IMR-90 (cell line): ENCODE measurements at regions not wholly inside any gene's neighbourhood (a gene's known extent, or its start where the extent isn't known, plus 50 kb on each side); places are given as distances from the start of the nearest gene placed in this dataset.

Source experiments
- ATAC-seq: fragments of 200-7000 bp; cut with Tn5 transposase; 2 replicates; pipeline ENCODE4 v1.9.1; 2020; ENCODE audit warnings: low read depth, mild to moderate bottlenecking, moderate library complexity
- BruUV-seq: library from RNA; stranded (reverse); fragments of 400-500 nt; replicated peaks from 2 replicates; lab custom pipeline; 2021; lab: Mats Ljungman, UMichigan
- CTCF ChIA-PET: fragments of 300-600 bp; formaldehyde crosslinking; extraction: SDS; loops from one replicate; lab custom pipeline; 2021; ENCODE audit warnings: antibody characterized with exemption; lab: Yijun Ruan, JAX
- POLR2A ChIA-PET: fragments of 300-600 bp; sonication (Branson Sonifier 250); formaldehyde crosslinking; loops from one replicate; lab custom pipeline; 2022; ENCODE audit warnings: antibody characterized with exemption; ENCODE audit not compliant: unreplicated experiment; lab: Charles Lee
- DNase-seq: peaks from one replicate; pipeline ENCODE4 v3.0.0; 2013
- H2AFZ ChIP-seq: replicated peaks from 2 replicates; pipeline ENCODE3; 2013; ENCODE audit warnings: low read length, mild to moderate bottlenecking; ENCODE audit not compliant: poor library complexity
- H2AK5ac ChIP-seq: 2 replicates; pipeline ENCODE4 v1.6.1; 2013; ENCODE audit warnings: low read depth, low read length, inconsistent platforms
- H2AK9ac ChIP-seq: replicated peaks from 2 replicates; pipeline ENCODE3; 2013; ENCODE audit warnings: mild to moderate bottlenecking, low read depth, low read length, moderate library complexity; ENCODE audit not compliant: poor library complexity
- H2BK120ac ChIP-seq: 2 replicates; pipeline ENCODE4 v1.6.1; 2013; ENCODE audit warnings: low read depth, low read length, inconsistent platforms
- H2BK15ac ChIP-seq: 3 replicates; pipeline ENCODE4 v1.6.1; 2013; ENCODE audit warnings: low read depth, low read length, inconsistent platforms
- H2BK20ac ChIP-seq: 2 replicates; pipeline ENCODE4 v1.6.1; 2013; ENCODE audit warnings: low read depth, mild to moderate bottlenecking, inconsistent platforms, low read length, moderate library complexity
- H2BK5ac ChIP-seq: 2 replicates; pipeline ENCODE4 v1.6.1; 2013; ENCODE audit warnings: mild to moderate bottlenecking, low read depth, low read length, inconsistent platforms; ENCODE audit not compliant: poor library complexity, severe bottlenecking
- H3K14ac ChIP-seq: replicated peaks from 2 replicates; pipeline ENCODE4 v1.6.1; 2013; ENCODE audit warnings: low read depth, low read length, inconsistent platforms
- H3K18ac ChIP-seq: 2 replicates; pipeline ENCODE4 v1.6.1; 2013; ENCODE audit warnings: low read depth, low read length, control low read depth
- H3K23ac ChIP-seq: 2 replicates; pipeline ENCODE4 v1.6.1; 2013; ENCODE audit warnings: low read depth, low read length, inconsistent platforms
- H3K27ac ChIP-seq: 2 replicates; pipeline ENCODE4 v1.5.1; 2013; ENCODE audit warnings: mild to moderate bottlenecking, control low read depth, low read length; ENCODE audit not compliant: insufficient read depth
- H3K27me3 ChIP-seq: 2 replicates; pipeline ENCODE4 v1.6.1; 2013; ENCODE audit warnings: low read length; ENCODE audit not compliant: control insufficient read depth, insufficient read depth
- H3K36me3 ChIP-seq: 2 replicates; pipeline ENCODE4 v1.6.1; 2013; ENCODE audit warnings: low read length, mixed read lengths; ENCODE audit not compliant: control insufficient read depth, insufficient read depth
- H3K4ac ChIP-seq: 2 replicates; pipeline ENCODE4 v1.6.1; 2013; ENCODE audit warnings: low read depth, low read length, inconsistent platforms
- H3K4me1 ChIP-seq: 2 replicates; pipeline ENCODE4 v1.6.1; 2013; ENCODE audit warnings: low read length, mixed read lengths; ENCODE audit not compliant: control insufficient read depth, insufficient read depth
- H3K4me2 ChIP-seq: 2 replicates; pipeline ENCODE4 v1.6.1; 2013; ENCODE audit warnings: low read depth, mild to moderate bottlenecking, control low read depth, low read length, moderate library complexity
- H3K4me3 ChIP-seq: 2 replicates; pipeline ENCODE4 v1.5.1; 2013; ENCODE audit warnings: low read depth, mild to moderate bottlenecking, control low read depth, low read length, moderate library complexity; ENCODE audit not compliant: insufficient read depth
- H3K56ac ChIP-seq: 2 replicates; pipeline ENCODE4 v1.6.1; 2013; ENCODE audit warnings: low read length, inconsistent platforms; ENCODE audit not compliant: insufficient read depth; ENCODE audit errors: extremely low read depth
- H3K79me1 ChIP-seq, 2 experiments: 2 replicates each; pipeline ENCODE4 v1.6.1; 2013; ENCODE audit warnings: low read length in 2 of 2, inconsistent platforms in 1 of 2, low read depth in 1 of 2
- H3K9ac ChIP-seq: 2 replicates; pipeline ENCODE4 v1.6.1; 2013; ENCODE audit warnings: low read depth, low read length, control low read depth
- H3K9me1 ChIP-seq: 2 replicates; pipeline ENCODE4 v1.6.1; 2013; ENCODE audit warnings: low read length, inconsistent platforms; ENCODE audit not compliant: insufficient read depth
- H3K9me3 ChIP-seq: 2 replicates; pipeline ENCODE4 v1.6.1; 2013; ENCODE audit warnings: low read length; ENCODE audit not compliant: control insufficient read depth, insufficient read depth
- H4K20me1 ChIP-seq: 2 replicates; pipeline ENCODE4 v1.6.1; 2013; ENCODE audit warnings: low read length, inconsistent platforms; ENCODE audit not compliant: insufficient read depth
- H4K5ac ChIP-seq: 2 replicates; pipeline ENCODE4 v1.6.1; 2013; ENCODE audit warnings: mild to moderate bottlenecking, low read depth, low read length, control low read depth
- H4K8ac ChIP-seq, 2 experiments: 2 replicates each; pipeline ENCODE4 v1.6.1; 2013; ENCODE audit warnings: low read depth in 2 of 2, low read length in 2 of 2, control low read depth in 1 of 2, inconsistent platforms in 1 of 2
- H4K91ac ChIP-seq: 2 replicates; pipeline ENCODE4 v1.6.1; 2013; ENCODE audit warnings: low read depth, low read length, inconsistent platforms; ENCODE audit not compliant: insufficient read depth
- BHLHE40 ChIP-seq: fragments of 150-350 bp; IDR thresholded peaks from 2 replicates; pipeline ENCODE4 v1.6.1; 2016; ENCODE audit warnings: mild to moderate bottlenecking, low read depth, low read length
- CHD1 ChIP-seq: IDR thresholded peaks from 2 replicates; pipeline ENCODE4 v1.6.1; 2012; ENCODE audit warnings: low read depth, low read length, improper control_type of control experiment
- CTCF ChIP-seq: conservative IDR thresholded peaks from 2 replicates; pipeline ENCODE4 v1.5.1; 2012; ENCODE audit warnings: mild to moderate bottlenecking, low read depth, low read length, improper control_type of control experiment
- FOS ChIP-seq: fragments of 150-350 bp; IDR thresholded peaks from 2 replicates; pipeline ENCODE4 v1.6.1; 2016; ENCODE audit warnings: low read depth, low read length
- MAFK ChIP-seq: IDR thresholded peaks from 2 replicates; pipeline ENCODE4 v1.6.1; 2012; ENCODE audit warnings: low read depth, low read length, improper control_type of control experiment
- MAZ ChIP-seq: IDR thresholded peaks from 2 replicates; pipeline ENCODE4 v1.6.1; 2012; ENCODE audit warnings: low read depth, mild to moderate bottlenecking, low read length, improper control_type of control experiment, moderate library complexity, borderline replicate concordance
- RAD21 ChIP-seq: IDR thresholded peaks from 2 replicates; pipeline ENCODE4 v1.6.1; 2012; ENCODE audit warnings: low read length, improper control_type of control experiment
- RCOR1 ChIP-seq: IDR thresholded peaks from 2 replicates; pipeline ENCODE4 v1.6.1; 2012; ENCODE audit warnings: mild to moderate bottlenecking, low read length, improper control_type of control experiment; ENCODE audit not compliant: insufficient replicate concordance
- RFX5 ChIP-seq: IDR thresholded peaks from 2 replicates; pipeline ENCODE4 v1.8.0; 2012; ENCODE audit warnings: low read depth, mild to moderate bottlenecking, low read length, moderate library complexity
- SMC3 ChIP-seq: fragments of 150-350 bp; IDR thresholded peaks from 2 replicates; pipeline ENCODE4 v1.6.1; 2016; ENCODE audit warnings: low read depth, mild to moderate bottlenecking, antibody characterized with exemption, low read length, moderate library complexity
- USF2 ChIP-seq: fragments of 150-350 bp; IDR thresholded peaks from 2 replicates; pipeline ENCODE4 v1.6.1; 2017; ENCODE audit warnings: mild to moderate bottlenecking, antibody characterized with exemption, low read length, low read depth
- WGBS, 2 experiments: methylation state at CpG; one replicate each; pipeline versions ENCODE4 v1.1.5 to v1.1.7; 2013; ENCODE audit warnings: missing lambda C conversion rate in 2 of 2; ENCODE audit not compliant: insufficient read length in 1 of 2; ENCODE audit errors: extremely low coverage in 2 of 2; 5-methylcytosine and 5-hydroxymethylcytosine counted together
- dilution Hi-C: fragments of 300-500 bp; cut with HindIII; formaldehyde crosslinking; loops from one replicate; pipeline ENCODE4 v1.14.3; 2018; ENCODE audit warnings: low sequenced_read_pairs; ENCODE audit not compliant: unreplicated experiment
- in situ Hi-C: fragments of 300-500 bp; cut with MboI; formaldehyde crosslinking; loops from 3 replicates; pipeline ENCODE4 v1.14.3; 2019; ENCODE audit warnings: low sequenced_read_pairs, inconsistent platforms, mixed read lengths
- intact Hi-C: fragments of 100-400 bp; cut with micrococcal nuclease; formaldehyde crosslinking; loops from 2 replicates; pipeline ENCODE4 v1.10.0; 2022

- WGBS, 2 experiments: 3% methylated on average over 6 of the region's 12 CpGs; no CpG with 5 or more reads in 1 of the 2 experiments
- Histone ChIP-seq H2BK5ac (peak overlapping the region; percentile 89), H3K4ac (peak overlapping the region; percentile 89), H3K36me3 (no peaks in the 10 kb centered on the region), H3K79me1 (no peaks in the 10 kb centered on the region), H2AK5ac (peak overlapping the region; percentile 92), H4K91ac (peak overlapping the region; percentile 89), H3K23ac (peak overlapping the region; percentile 75), H3K9me1 (peaks cover 22% of the 10 kb centered on the region), H3K14ac (peak overlapping the region; percentile 78), H4K8ac (peak overlapping the region; percentile 59 to 81; a peak in 3 of 4 replicates), H3K27me3 (no peaks in the 10 kb centered on the region), H3K18ac (peak overlapping the region; percentile 31), H2AFZ (peak overlapping the region; percentile 77), H3K56ac (peak overlapping the region; percentile 64), H4K5ac (peak overlapping the region; percentile 26), H3K27ac (peak overlapping the region; percentile 72), H4K20me1 (no peaks in the 10 kb centered on the region), H3K4me2 (peak overlapping the region; percentile 45), H3K4me1 (peaks cover 36% of the 10 kb centered on the region), H3K9me3 (peaks cover 6% of the 10 kb centered on the region), H3K9ac (peak overlapping the region; percentile 26), H2BK120ac (peak overlapping the region; percentile 86), H2BK20ac (peak overlapping the region; percentile 81), H3K4me3 (no peak overlapping the region), H2BK15ac (peak overlapping the region; percentile 97; the same call in 2 of the 3 replicates), H2AK9ac (peak overlapping the region; percentile 93)
- in situ Hi-C loops: no loop called here
- TF ChIP-seq RAD21 (no peak), CHD1 (no peak), FOS (no peak), RFX5 (no peak), BHLHE40 (no peak), USF2 (no peak), MAFK (no peak), SMC3 (no peak), RCOR1 (no peak), CTCF (no peak), MAZ (no peak)
- dilution Hi-C loops: no loop called here
- ChIA-PET CTCF (interaction anchor here (1.3 kb wide), 1 partner anchor 92 kb away, joined by 3 read pairs; no protein-coding TSS in a partner anchor), POLR2A (interaction anchor here (0.6 kb wide), 1 partner anchor 296 kb away, joined by 4 read pairs; no protein-coding TSS in a partner anchor)
- BruUV-seq: no TSS peak
- intact Hi-C loops: no loop called here
- peak; percentile 73 for DNase-seq
- peak; percentile 2 for ATAC-seq
Observed at GRCh38 chr18:22470248-22471235, 52.8 kb upstream of the CTAGE1 start.
